Activated CD4-positive, alpha-beta T cell treated with anti-CD3 and anti-CD28 coated beads for 36 hours (primary cell): ENCODE measurements at regions not wholly inside any gene's neighbourhood (a gene's known extent, or its start where the extent isn't known, plus 50 kb on each side); places are given as distances from the start of the nearest gene placed in this dataset.

Experiments
- ATAC-seq: fragments of 200-7000 bp; cut with Tn5 transposase; one replicate; pipeline ENCODE4 v1.10.0; 2021; ENCODE audit warnings: mild to moderate bottlenecking, moderate library complexity
- CTCF ChIA-PET: fragments of 350-600 bp; sonication (Branson Sonifier 250); formaldehyde crosslinking; loops from one replicate; lab custom pipeline; 2021; ENCODE audit warnings: antibody characterized with exemption; lab: Charles Lee
- POLR2A ChIA-PET: fragments of 350-600 bp; sonication (Branson Sonifier 250); formaldehyde crosslinking; loops from one replicate; lab custom pipeline; 2021; ENCODE audit warnings: antibody characterized with exemption, inconsistent platforms; lab: Charles Lee
- DNase-seq: peaks from one replicate; pipeline ENCODE4 v3.0.0-alpha.2; 2020
- H3K27ac Mint-ChIP-seq: one replicate; pipeline ENCODE4 v1.8.0; 2021; ENCODE audit warnings: mixed read lengths
- H3K27me3 Mint-ChIP-seq: one replicate; pipeline ENCODE4 v1.8.0; 2021; ENCODE audit warnings: mixed read lengths
- H3K36me3 Mint-ChIP-seq: one replicate; pipeline ENCODE4 v1.8.0; 2021; ENCODE audit warnings: low read depth, mixed read lengths
- H3K4me1 Mint-ChIP-seq: one replicate; pipeline ENCODE4 v1.8.0; 2021; ENCODE audit warnings: mixed read lengths
- H3K4me3 Mint-ChIP-seq: one replicate; pipeline ENCODE4 v1.8.0; 2021; ENCODE audit warnings: mild to moderate bottlenecking, moderate library complexity, mixed read lengths
- H3K9me3 Mint-ChIP-seq: one replicate; pipeline ENCODE4 v1.8.0; 2021; ENCODE audit warnings: low read depth, mixed read lengths
- intact Hi-C, 2 experiments: fragments of 100-400 bp; cut with DNase I in 1 of 2; cut with micrococcal nuclease in 1 of 2; formaldehyde crosslinking; loops; one replicate each; pipeline versions ENCODE4 v1.14.2 to v1.15.1; 2022 to 2024; cut with DNase I, micrococcal nuclease

DNA sequence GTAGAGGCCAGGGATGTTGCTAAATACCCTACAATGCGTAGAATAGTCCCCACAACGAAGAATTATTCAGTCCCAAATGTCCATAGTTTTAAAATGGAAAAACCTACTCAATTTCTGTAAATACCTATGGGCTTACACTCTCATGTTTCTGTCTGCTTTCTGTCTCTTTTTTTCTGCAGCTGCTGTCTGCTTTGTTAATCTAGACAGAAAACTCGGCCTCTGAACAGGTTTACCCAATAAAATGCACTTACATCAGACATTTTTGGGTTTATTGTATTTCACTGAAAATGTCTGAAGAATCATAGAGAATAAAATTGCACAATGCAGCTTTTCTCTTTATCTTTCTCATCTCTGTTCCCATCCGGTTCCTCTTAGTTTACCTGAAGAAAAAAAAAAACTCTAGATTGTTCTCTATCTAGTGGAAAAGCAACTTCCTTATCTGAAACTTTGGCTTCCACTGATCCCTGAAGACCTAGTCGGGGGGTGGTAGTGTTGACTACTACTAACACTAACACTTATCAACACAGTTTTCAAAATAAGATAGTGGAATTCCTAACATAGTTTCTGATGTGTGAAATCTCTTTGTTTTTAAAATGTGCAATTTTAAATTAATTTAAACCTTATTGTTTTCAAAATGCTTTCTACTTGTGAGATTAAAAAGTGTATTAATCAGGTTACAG lies 76.9 kb upstream of the CCDC190 start:
- no peak overlapping the region for H3K27ac Mint-ChIP-seq
- H3K27me3 Mint-ChIP-seq, result peaks cover 35% of the 10 kb centered on the region
- intact Hi-C loops, result no loop called here
- ATAC-seq (no peak), DNase-seq (no peak)
- H3K4me1 Mint-ChIP-seq, result peaks cover under 1% of the 10 kb centered on the region
- no peaks in the 10 kb centered on the region for H3K9me3 Mint-ChIP-seq
- H3K36me3 Mint-ChIP-seq, result no peaks in the 10 kb centered on the region
- POLR2A ChIA-PET, result no interaction called here
- CTCF ChIA-PET, result no interaction called here
- no peak overlapping the region for H3K4me3 Mint-ChIP-seq

DNA sequence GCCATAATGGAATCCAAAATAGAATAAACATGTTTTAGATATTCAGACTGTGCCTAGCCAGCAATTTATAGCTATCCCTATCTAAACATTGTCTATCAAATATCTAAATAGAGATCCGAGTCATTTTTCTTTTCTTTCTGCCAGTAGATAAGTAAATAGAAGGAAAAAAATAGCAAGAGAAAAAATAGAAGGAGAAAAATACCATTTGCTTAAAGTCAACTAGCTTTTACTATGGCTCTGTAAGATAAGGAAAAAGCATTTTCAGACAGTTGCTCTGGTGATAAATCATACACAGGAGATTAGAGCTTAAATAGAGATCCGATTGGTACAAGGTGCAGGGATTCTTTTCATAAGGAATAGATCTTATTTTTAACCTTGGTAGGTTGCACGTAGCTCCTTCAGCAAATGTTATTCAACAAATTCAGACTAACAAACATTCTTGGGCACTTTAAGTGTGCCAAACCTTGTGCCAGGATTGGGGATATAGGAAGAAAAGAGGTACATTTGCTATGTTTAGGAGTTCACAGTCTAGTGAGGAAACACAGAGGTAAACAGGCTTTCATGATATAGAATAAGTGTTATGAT lies 70.1 kb upstream of the CCDC190 start:
- Mint-ChIP-seq H3K36me3 (no peaks in the 10 kb centered on the region), H3K4me1 (no peaks in the 10 kb centered on the region), H3K4me3 (no peak overlapping the region), H3K9me3 (no peaks in the 10 kb centered on the region), H3K27me3 (peaks cover 21% of the 10 kb centered on the region), H3K27ac (no peak overlapping the region)
- ATAC-seq, result no peak
- no peak for DNase-seq
- ChIA-PET POLR2A (no interaction called here), CTCF (no interaction called here)
- intact Hi-C loops, result no loop called here

DNA sequence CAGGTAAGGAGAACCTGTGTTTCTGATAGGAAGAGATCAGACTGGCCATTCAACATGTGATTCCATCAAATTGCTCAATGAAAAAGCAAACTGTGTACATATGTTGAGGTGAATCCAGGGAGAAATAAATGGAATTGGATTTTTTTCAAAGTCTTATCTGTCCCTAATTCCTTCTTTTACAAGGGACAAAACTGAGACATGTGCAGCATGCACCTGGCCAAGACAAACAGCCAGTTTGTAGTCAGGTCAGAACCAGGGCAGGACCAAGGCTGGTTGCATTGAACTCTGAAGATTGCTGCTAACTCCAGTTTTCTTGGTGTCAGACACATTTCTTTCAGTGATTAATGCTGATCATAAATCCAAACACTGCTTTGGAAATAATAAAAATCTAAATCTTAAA lies 69.6 kb upstream of the CCDC190 start:
- intact Hi-C loops, result no loop called here
- no peak for DNase-seq
- H3K36me3 Mint-ChIP-seq, result no peaks in the 10 kb centered on the region
- no peak overlapping the region for H3K4me3 Mint-ChIP-seq
- H3K4me1 Mint-ChIP-seq, result no peaks in the 10 kb centered on the region
- ATAC-seq, result no peak
- H3K9me3 Mint-ChIP-seq, result no peaks in the 10 kb centered on the region
- CTCF ChIA-PET, result no interaction called here
- H3K27me3 Mint-ChIP-seq, result peaks cover 21% of the 10 kb centered on the region
- no peak overlapping the region for H3K27ac Mint-ChIP-seq
- POLR2A ChIA-PET, result no interaction called here

DNA sequence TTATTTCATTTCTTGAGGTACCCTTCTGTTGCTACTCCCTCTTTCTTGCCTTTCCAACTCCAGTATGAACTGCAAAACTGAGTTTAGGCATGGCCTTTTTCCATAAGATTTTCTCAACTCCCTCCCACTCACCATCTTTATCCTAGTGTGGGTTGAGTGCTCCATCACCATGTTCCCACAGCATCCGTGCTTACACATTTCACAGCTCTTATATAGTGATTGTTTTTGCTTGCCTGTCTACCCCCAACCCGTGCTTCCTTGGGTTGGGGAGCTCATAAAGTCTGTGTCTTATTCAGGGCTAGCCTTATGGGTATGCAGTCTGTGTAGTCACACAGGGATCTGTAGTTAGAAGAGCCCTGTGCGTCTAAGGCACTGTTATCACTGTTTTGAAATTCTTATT lies 68.2 kb upstream of the CCDC190 start:
- no peak for ATAC-seq
- intact Hi-C loops, result no loop called here
- no peak overlapping the region for H3K4me3 Mint-ChIP-seq
- peaks cover 13% of the 10 kb centered on the region for H3K27me3 Mint-ChIP-seq
- ChIA-PET CTCF (no interaction called here), POLR2A (no interaction called here)
- H3K4me1 Mint-ChIP-seq, result no peaks in the 10 kb centered on the region
- DNase-seq, result no peak
- no peak overlapping the region for H3K27ac Mint-ChIP-seq
- no peaks in the 10 kb centered on the region for H3K36me3 Mint-ChIP-seq
- no peaks in the 10 kb centered on the region for H3K9me3 Mint-ChIP-seq

DNA sequence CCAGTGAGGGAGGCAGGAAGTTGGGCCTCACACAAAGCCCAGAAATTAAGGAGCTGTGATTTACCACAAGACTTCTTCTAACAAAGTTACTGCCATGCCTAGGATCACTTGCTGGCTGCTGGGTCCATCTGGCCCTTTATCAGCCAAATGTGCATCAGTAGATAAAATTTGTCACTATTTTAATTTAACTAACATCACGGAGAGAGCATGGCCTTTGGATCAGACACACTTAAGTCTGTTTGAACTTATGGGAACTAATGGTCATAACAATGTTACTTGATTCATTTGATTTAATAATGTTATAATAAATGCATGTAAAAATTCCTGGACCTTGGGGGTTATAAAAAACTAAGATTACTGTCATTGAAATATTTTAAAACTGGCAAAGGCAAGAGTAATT lies 67.2 kb upstream of the CCDC190 start:
- no peaks in the 10 kb centered on the region for H3K9me3 Mint-ChIP-seq
- intact Hi-C loops, result no loop called here
- CTCF ChIA-PET, result no interaction called here

DNA sequence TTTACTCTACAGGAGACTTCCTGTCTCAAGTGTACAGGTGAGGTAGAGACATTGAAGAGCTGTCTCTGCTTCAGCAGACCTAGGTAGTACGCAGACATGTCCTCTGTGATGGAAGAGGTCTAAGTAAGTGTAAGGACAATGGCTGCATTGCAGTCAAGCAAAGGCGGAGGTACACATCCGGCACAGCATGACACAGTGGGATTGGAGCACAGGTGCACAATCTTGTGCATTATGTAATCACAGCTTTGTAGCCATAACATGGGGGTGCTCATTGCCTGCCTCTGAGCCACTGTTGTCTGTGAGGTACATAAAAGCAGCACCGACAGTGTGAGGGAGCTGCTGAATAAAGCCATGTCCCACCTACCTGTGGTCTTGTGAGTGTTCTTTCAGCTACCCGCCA lies 66.4 kb upstream of the CCDC190 start:
- Mint-ChIP-seq H3K27ac (no peak overlapping the region), H3K27me3 (peaks cover 12% of the 10 kb centered on the region), H3K9me3 (no peaks in the 10 kb centered on the region), H3K4me3 (no peak overlapping the region), H3K4me1 (peaks cover 3% of the 10 kb centered on the region), H3K36me3 (no peaks in the 10 kb centered on the region)
- ATAC-seq, result no peak
- intact Hi-C loops, result no loop called here
- CTCF ChIA-PET, result interaction anchor here (0.7 kb wide), 1 partner anchor 73 kb away, joined by 3 read pairs; no protein-coding TSS in a partner anchor
- no peak for DNase-seq
- POLR2A ChIA-PET, result no interaction called here

More for the DNA sequence above, 67.2 kb upstream of the CCDC190 start:
- no peak for DNase-seq
- Mint-ChIP-seq H3K27ac (no peak overlapping the region), H3K27me3 (peaks cover 13% of the 10 kb centered on the region), H3K4me1 (no peaks in the 10 kb centered on the region), H3K36me3 (no peaks in the 10 kb centered on the region), H3K4me3 (no peak overlapping the region)
- no peak for ATAC-seq
- POLR2A ChIA-PET, result no interaction called here

DNA sequence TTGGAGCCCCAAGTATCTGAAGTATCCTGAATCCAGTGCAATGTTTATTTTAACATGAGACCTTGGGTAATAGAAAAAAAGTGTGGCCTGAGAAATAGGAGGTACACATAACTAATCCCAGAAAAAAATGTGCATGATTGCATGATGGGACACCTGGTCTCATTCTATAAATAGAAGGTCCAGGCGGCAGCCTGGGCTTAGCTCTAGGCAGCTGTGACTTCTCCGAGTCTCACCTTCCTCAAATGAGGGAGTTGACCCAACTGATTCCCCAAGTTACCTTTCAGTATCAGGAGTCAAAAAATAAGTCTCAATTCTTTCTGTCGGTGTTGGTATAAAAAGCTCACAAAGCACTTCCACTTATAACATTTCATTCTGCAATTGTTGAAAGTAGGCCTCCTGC lies 65.9 kb upstream of the CCDC190 start:
- no peak for DNase-seq
- CTCF ChIA-PET, result no interaction called here
- no peak for ATAC-seq
- H3K36me3 Mint-ChIP-seq, result no peaks in the 10 kb centered on the region
- peaks cover 6% of the 10 kb centered on the region for H3K4me1 Mint-ChIP-seq
- intact Hi-C loops, result no loop called here
- no peak overlapping the region for H3K4me3 Mint-ChIP-seq
- POLR2A ChIA-PET, result no interaction called here
- H3K27ac Mint-ChIP-seq, result no peak overlapping the region
- peaks cover 9% of the 10 kb centered on the region for H3K27me3 Mint-ChIP-seq
- H3K9me3 Mint-ChIP-seq, result no peaks in the 10 kb centered on the region

DNA sequence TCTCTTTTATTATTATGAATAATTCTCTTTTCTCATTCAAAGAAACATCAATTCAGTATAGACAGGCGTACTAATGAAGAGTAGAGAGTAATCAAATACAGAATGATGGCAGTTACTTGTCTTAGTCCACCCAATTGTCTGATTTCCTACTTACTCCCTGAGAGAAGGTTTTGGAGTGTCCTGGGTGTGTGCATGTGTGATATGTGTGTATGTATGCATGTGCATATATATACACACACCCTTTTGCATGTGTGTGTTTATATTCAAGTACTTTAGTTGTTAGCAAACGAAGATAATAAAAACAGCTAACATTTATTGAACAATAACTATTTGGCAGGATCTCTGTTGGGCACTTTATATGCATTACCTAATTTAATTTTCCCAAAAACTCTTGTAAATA lies 63.2 kb upstream of the CCDC190 start:
- no peak for ATAC-seq
- no peaks in the 10 kb centered on the region for H3K9me3 Mint-ChIP-seq
- H3K4me3 Mint-ChIP-seq, result no peak overlapping the region
- no peak overlapping the region for H3K27ac Mint-ChIP-seq
- peaks cover 4% of the 10 kb centered on the region for H3K27me3 Mint-ChIP-seq
- intact Hi-C loops, result no loop called here
- H3K36me3 Mint-ChIP-seq, result no peaks in the 10 kb centered on the region
- peaks cover 6% of the 10 kb centered on the region for H3K4me1 Mint-ChIP-seq
- CTCF ChIA-PET, result no interaction called here
- POLR2A ChIA-PET, result no interaction called here
- no peak for DNase-seq

DNA sequence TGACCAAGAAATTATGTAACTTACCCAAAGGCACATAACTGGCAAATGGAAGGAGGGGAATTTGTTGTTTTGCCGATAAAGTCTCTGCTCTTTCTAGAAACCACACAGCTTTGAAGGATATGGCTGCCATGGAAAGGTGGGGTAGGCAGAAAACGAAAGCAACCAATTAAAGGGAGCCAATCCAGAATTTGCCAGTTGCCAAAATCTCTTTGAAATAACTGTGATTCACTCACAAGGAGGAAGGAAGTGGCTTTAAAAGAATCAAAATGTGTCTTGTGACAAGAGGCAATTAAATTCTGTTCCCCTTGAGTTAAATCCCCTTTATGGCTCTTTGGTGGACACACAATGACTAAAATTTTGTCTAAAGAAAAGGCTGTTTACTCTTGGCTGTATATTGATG lies 61.2 kb upstream of the CCDC190 start:
- POLR2A ChIA-PET, result no interaction called here
- CTCF ChIA-PET, result no interaction called here
- Mint-ChIP-seq H3K27ac (no peak overlapping the region), H3K9me3 (no peaks in the 10 kb centered on the region), H3K36me3 (no peaks in the 10 kb centered on the region), H3K4me1 (peaks cover 6% of the 10 kb centered on the region), H3K4me3 (no peak overlapping the region), H3K27me3 (peaks cover 7% of the 10 kb centered on the region)
- ATAC-seq (no peak), DNase-seq (no peak)
- intact Hi-C loops, result no loop called here

DNA sequence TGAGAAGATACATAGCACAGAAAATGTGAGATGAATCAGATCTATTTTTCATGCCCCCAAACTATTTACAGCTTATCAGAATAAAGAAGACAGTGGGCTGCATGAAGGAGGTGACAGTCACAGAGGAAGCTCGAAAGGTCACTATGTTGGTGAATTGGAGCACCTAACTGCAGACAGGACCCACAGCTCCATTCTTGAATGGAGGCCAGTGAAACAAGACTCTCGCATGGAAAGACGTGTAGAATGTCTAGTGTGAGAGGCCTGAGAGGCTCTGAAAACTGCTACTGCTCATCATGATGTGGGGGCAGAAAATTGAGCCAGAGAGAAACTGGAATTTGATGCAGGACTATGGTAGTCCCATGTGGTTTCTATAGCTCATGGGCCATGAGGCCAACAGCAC lies 60.3 kb upstream of the CCDC190 start:
- no peaks in the 10 kb centered on the region for H3K9me3 Mint-ChIP-seq
- no peak overlapping the region for H3K4me3 Mint-ChIP-seq
- H3K27me3 Mint-ChIP-seq, result peaks cover 12% of the 10 kb centered on the region
- H3K27ac Mint-ChIP-seq, result no peak overlapping the region
- POLR2A ChIA-PET, result no interaction called here
- ATAC-seq, result no peak
- CTCF ChIA-PET, result no interaction called here
- no peak for DNase-seq
- intact Hi-C loops, result no loop called here
- peaks cover 6% of the 10 kb centered on the region for H3K4me1 Mint-ChIP-seq
- H3K36me3 Mint-ChIP-seq, result no peaks in the 10 kb centered on the region

DNA sequence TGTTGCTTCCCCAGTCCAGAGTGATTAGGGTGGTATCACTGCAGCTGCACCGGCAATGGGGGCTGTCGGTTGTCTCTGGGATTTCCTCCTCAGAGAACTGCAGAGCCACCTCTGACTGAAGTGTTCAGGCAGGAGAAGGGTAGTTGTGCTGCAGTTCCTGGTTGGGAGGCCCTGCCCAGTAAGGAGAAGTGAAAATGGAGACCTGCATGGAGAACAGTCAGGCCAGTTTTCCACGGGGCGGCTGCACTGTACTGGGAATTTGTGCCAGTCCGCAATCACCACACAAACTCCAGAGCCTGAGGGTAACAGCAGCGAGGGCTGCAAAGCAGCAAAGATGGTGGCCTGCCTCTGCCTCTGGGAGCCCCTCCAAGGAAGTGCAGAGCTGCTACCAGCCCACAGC lies 58.1 kb upstream of the CCDC190 start:
- ChIA-PET POLR2A (no interaction called here), CTCF (no interaction called here)
- Mint-ChIP-seq H3K4me1 (peaks cover 6% of the 10 kb centered on the region), H3K27me3 (peaks cover 10% of the 10 kb centered on the region), H3K27ac (no peak overlapping the region), H3K4me3 (no peak overlapping the region), H3K36me3 (no peaks in the 10 kb centered on the region), H3K9me3 (no peaks in the 10 kb centered on the region)
- DNase-seq (no peak), ATAC-seq (no peak)
- intact Hi-C loops, result no loop called here

DNA sequence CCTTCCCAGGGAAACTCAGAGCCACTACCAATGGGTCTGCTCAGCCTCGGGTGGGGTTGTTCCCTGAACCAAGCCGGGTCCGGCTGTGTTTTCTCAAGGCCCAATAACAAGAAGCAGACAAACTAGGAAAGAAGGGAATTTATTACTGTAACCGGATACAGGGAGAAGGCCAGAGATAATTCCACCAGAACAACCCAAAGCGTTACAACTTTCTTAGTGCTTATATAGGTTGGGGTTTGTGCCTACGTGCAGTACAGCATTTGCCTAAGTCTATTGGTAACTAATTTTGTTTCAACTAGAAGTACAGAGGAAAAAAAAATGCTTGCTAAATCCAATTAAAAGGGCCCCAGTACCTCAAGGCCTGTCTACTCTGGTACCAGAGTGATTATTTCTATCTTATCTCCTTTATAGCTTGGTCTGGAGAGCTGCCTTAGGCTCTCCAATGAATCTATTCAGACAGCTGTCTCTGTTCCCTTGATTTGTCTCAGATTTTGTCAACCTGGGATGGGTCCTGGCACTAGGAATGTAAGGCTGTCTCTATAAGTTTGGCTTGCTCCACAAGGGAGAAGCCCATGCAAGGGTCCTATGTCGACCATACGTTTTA lies 57.3 kb upstream of the CCDC190 start:
- Mint-ChIP-seq H3K36me3 (no peaks in the 10 kb centered on the region), H3K27ac (no peak overlapping the region), H3K27me3 (peaks cover 10% of the 10 kb centered on the region), H3K4me3 (no peak overlapping the region), H3K4me1 (peaks cover 6% of the 10 kb centered on the region), H3K9me3 (no peaks in the 10 kb centered on the region)
- CTCF ChIA-PET, result no interaction called here
- POLR2A ChIA-PET, result no interaction called here
- intact Hi-C loops, result no loop called here
- no peak for DNase-seq
- ATAC-seq, result no peak
